Retinal pigment epithelial cell (primary cell): ENCODE measurements at regions not wholly inside any gene's neighbourhood (a gene's known extent, or its start where the extent isn't known, plus 50 kb on each side); places are given as distances from the start of the nearest gene placed in this dataset.

Source experiments
- DNase-seq: peaks from one replicate; pipeline ENCODE4 v3.0.0-alpha.2; 2010; ENCODE audit warnings: low read depth
- H3K4me3 ChIP-seq: 2 replicates; pipeline ENCODE4 v1.5.1; 2011; ENCODE audit warnings: mild to moderate bottlenecking, low read length, control low read depth, moderate library complexity
- CTCF ChIP-seq: conservative IDR thresholded peaks from 2 replicates; pipeline ENCODE4 v1.5.1; 2011; ENCODE audit warnings: low read depth, low read length, control low read depth, inconsistent platforms

- H3K4me3 ChIP-seq, result no peak overlapping the region
- TF ChIP-seq CTCF, result no peak
- DNase-seq, result no peak
These were observed 400.5 kb upstream of the C2CD4B start for GRCh38 chr15:62565634-62566026.

GRCh38 chr15:62566248-62566647, 401.2 kb upstream of the C2CD4B start:
- H3K4me3 ChIP-seq, result no peak overlapping the region
- no peak for TF ChIP-seq CTCF
- DNase-seq, result peak; percentile 77

DNA sequence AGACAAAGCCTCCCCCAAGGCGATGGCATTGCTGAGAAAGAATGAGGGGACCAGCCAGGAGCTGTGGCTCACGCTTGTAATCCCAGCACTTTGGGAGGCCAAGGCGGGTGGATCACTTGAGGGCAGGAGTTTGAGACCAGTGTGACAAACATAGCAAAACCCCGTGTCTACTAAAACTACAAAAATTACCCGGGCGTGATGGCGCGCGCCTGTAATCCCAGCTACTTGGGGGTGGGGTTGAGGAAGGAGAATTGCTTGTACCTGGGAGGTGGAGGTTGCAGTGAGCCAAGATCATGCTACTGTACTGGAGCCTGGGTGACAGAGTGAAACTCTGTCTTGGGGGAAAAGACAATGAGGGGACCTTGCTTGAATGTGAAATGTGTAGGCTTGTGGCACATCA, 402.4 kb upstream of the C2CD4B start:
- DNase-seq, result no peak
- TF ChIP-seq CTCF, result no peak
- no peak overlapping the region for H3K4me3 ChIP-seq

- no peak for TF ChIP-seq CTCF
- no peak overlapping the region for H3K4me3 ChIP-seq
- DNase-seq, result no peak
These were observed 402.9 kb upstream of the C2CD4B start for GRCh38 chr15:62568004-62568403.

GRCh38 chr15:62568702-62569101, 403.6 kb upstream of the C2CD4B start:
- no peak overlapping the region for H3K4me3 ChIP-seq
- TF ChIP-seq CTCF, result no peak
- DNase-seq, result no peak

DNA sequence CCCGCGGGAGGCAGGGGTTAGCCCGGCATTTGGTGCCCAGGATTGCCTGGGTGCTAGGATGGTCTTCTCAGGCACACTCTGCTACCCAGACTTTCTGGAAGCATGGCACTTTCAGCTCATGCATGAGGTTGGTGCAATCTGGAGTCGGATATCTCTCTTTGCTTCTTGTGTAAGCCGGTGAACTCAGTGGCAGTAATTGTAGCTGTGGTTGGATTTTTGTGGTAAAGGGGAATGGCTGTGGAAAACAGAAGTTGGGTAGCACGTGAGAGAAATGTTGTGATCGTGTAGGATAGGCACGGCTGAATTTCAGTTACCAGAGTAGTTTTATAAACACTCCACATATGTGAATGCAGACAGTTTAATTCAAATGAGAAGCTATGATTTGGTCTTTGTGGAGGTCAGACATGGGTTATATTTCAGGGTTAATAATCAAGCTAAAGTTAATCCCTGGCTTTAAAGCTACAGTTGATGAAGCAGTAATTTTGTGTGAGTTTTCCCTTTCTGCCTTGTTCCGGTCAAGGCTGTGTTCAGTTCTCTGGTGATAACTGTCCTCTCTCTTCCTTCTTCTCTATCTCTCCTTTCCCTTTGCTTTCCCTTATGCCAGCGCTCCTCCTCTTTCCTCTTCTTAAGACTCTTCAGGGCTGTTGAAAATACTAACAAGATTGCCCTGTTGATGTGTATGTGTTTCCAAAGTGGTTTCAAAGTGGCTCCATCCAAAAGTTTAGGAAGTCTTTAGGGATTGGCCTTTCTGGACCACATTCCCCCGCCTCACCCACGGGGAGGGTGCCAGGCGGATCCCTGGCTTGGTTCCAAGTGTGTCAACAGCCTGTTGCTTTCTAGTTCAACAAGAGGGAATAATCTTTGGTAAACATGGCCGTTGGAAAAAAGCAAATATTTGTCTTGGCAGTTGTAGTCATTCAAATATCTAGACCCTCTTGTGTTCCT, 404.6 kb upstream of the C2CD4B start:
- peak; percentile 56 for DNase-seq
- TF ChIP-seq CTCF, result no peak
- H3K4me3 ChIP-seq, result no peak overlapping the region

- no peak for DNase-seq
- no peak for TF ChIP-seq CTCF
- H3K4me3 ChIP-seq, result no peak overlapping the region
These were observed 405.3 kb upstream of the C2CD4B start for GRCh38 chr15:62570405-62570783.
